BE2C (cell line): ENCODE measurements at regions not wholly inside any gene's neighbourhood (a gene's known extent, or its start where the extent isn't known, plus 50 kb on each side); places are given as distances from the start of the nearest gene placed in this dataset.

Experiments used
- DNase-seq: peaks from one replicate; pipeline ENCODE4 v3.0.0-alpha.2; 2020
- H3K27me3 ChIP-seq: fragments of 250-450 bp; sonication (Bioruptor Pico); 2 replicates; pipeline ENCODE4 v1.5.1; 2020; ENCODE audit warnings: mild to moderate bottlenecking
- H3K36me3 ChIP-seq: fragments of 250-450 bp; sonication (Bioruptor Pico); 2 replicates; pipeline ENCODE4 v1.5.1; 2020; ENCODE audit warnings: mild to moderate bottlenecking
- H3K4me1 ChIP-seq: fragments of 250-450 bp; sonication (Bioruptor Pico); 2 replicates; pipeline ENCODE4 v1.5.1; 2020
- H3K4me3 ChIP-seq: 2 replicates; pipeline ENCODE4 v1.5.1; 2011; ENCODE audit warnings: low read depth, low read length
- H3K9me3 ChIP-seq: fragments of 250-450 bp; sonication (Bioruptor Pico); 2 replicates; pipeline ENCODE4 v1.5.1; 2020
- TF ChIP-seq, protein P1 (sequence below): IDR thresholded peaks from 2 replicates; pipeline ENCODE4 v1.5.1; 2012; ENCODE audit warnings: mild to moderate bottlenecking, low read depth, low read length

DNA sequence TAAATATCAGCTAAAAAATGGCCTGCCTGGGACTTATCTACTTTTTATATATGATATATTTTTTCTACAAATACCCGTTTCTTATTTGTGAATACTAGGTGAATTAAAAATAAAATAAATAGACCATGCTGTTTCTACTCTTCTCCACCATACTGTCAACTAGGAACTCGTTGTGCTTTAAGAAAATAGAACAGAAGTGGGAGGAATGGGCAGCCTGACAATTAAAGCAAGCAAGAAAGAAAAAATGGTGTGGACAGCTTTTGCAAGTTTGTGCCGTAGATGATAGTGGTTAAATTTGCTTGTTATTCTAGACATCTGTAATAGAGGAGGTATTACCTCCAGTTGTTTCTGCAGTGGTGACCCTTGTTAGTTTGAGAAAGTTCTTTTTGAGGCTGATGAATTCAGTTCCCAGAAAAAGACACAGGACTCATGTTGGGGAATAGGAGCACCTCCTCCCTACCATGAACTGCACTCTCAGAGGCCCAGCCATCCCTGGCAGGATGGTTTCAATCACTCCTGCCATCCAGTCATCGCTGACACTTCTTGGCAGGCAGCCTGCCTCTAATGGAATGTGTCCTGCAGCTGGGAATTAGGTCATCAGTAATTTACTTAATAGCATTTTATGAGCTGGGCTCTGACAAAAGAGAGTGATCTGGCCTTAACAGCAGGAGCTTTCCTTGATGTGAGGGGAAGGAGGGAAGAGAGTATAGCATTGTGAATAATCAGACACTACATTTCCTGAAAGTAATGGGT, 105.0 kb upstream of the GAP43 start:
- Histone ChIP-seq H3K36me3 (no peaks in the 10 kb centered on the region), H3K4me3 (no peak overlapping the region), H3K9me3 (no peaks in the 10 kb centered on the region), H3K4me1 (peaks cover 27% of the 10 kb centered on the region), H3K27me3 (no peaks in the 10 kb centered on the region)
- DNase-seq = peak; percentile 92
- TF ChIP-seq, protein P1, sequence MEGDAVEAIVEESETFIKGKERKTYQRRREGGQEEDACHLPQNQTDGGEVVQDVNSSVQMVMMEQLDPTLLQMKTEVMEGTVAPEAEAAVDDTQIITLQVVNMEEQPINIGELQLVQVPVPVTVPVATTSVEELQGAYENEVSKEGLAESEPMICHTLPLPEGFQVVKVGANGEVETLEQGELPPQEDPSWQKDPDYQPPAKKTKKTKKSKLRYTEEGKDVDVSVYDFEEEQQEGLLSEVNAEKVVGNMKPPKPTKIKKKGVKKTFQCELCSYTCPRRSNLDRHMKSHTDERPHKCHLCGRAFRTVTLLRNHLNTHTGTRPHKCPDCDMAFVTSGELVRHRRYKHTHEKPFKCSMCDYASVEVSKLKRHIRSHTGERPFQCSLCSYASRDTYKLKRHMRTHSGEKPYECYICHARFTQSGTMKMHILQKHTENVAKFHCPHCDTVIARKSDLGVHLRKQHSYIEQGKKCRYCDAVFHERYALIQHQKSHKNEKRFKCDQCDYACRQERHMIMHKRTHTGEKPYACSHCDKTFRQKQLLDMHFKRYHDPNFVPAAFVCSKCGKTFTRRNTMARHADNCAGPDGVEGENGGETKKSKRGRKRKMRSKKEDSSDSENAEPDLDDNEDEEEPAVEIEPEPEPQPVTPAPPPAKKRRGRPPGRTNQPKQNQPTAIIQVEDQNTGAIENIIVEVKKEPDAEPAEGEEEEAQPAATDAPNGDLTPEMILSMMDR = no peak

GRCh38 chr3:115520241-115520640, 103.1 kb upstream of the GAP43 start:
- TF ChIP-seq, protein P1 = no peak
- peaks cover 26% of the 10 kb centered on the region for H3K4me1 ChIP-seq
- H3K36me3 ChIP-seq = no peaks in the 10 kb centered on the region
- H3K9me3 ChIP-seq = no peaks in the 10 kb centered on the region
- H3K27me3 ChIP-seq = no peaks in the 10 kb centered on the region
- no peak overlapping the region for H3K4me3 ChIP-seq
- no peak for DNase-seq

DNA sequence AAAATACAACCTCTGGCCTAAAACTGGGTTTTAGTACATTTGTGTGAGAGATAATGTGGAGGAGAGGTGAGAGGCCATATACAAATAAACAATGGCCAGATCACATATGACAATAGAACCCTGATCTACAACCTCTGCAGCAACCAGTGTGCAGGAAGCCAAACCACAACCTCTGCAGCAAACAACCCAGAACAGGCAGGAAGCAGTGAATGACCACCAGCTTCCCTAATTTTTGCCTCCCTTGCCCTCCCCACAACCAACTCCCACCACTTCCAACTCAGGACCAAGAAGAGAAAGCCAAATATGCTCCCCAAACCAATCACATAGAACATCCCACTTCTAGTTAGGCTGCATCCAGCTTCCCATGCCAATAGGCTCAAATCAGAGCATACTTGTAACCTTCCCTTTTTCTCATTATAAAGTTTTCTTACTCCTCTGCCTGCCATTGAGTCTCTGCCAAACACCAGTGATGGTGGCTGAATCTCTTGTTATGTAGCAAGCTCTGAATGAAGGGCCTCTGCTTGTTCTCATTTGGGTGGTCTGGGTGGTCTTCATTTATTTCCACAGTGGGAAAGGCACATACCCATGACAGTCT, 102.6 kb upstream of the GAP43 start:
- DNase-seq = no peak
- H3K36me3 ChIP-seq = no peaks in the 10 kb centered on the region
- TF ChIP-seq, protein P1 = no peak
- no peaks in the 10 kb centered on the region for H3K27me3 ChIP-seq
- H3K4me1 ChIP-seq = peaks cover 26% of the 10 kb centered on the region
- H3K4me3 ChIP-seq = no peak overlapping the region
- H3K9me3 ChIP-seq = no peaks in the 10 kb centered on the region

DNA sequence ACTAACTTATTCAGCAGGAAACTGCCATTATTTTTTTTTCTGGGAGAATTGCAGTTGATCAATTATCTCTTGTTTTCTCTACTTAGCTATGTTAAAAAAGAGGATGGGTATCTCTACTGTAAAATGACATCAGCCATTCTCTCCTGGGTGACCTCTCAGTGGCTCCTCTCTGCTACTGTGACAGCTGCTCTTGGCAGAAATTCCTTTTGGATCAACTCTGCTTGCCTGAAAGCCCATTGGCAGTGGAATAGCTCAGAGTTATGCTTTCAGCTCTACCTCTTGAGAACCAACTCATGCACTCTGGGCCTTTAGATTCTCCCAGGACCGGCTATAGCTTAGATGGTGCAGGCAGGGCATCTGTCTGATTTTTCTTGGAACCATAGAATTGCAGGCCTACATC, 99.9 kb upstream of the GAP43 start:
- no peak overlapping the region for H3K4me3 ChIP-seq
- H3K36me3 ChIP-seq = no peaks in the 10 kb centered on the region
- no peak for DNase-seq
- TF ChIP-seq, protein P1 = no peak
- H3K9me3 ChIP-seq = no peaks in the 10 kb centered on the region
- H3K27me3 ChIP-seq = no peaks in the 10 kb centered on the region
- peaks cover 13% of the 10 kb centered on the region for H3K4me1 ChIP-seq

GRCh38 chr3:115524549-115524948, 98.8 kb upstream of the GAP43 start:
- H3K9me3 ChIP-seq = no peaks in the 10 kb centered on the region
- TF ChIP-seq, protein P1 = no peak
- peaks cover 6% of the 10 kb centered on the region; the same call in 1 of the 2 replicates for H3K4me1 ChIP-seq
- no peak overlapping the region for H3K4me3 ChIP-seq
- H3K27me3 ChIP-seq = no peaks in the 10 kb centered on the region
- no peaks in the 10 kb centered on the region for H3K36me3 ChIP-seq
- DNase-seq = no peak

DNA sequence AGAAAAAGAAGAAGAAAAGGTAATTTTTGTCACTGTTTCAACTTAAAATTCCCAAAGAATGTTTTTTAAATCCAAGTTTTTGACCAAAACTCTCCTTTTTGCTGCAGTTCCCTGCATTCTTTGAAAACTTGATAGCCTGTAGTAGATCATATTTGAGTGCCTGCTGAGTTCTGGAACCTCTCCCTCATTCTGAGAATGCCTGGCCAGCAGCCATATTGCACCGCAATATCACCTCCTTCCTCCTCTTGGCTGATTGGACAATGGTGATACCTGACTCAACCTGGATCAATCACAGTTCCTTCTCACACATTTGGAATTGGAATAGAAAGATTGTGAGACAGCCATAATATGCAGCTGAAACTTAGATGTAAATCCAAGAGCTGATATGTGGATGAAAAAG, 97.6 kb upstream of the GAP43 start:
- TF ChIP-seq, protein P1 = no peak
- no peak for DNase-seq
- H3K9me3 ChIP-seq = no peaks in the 10 kb centered on the region
- H3K4me1 ChIP-seq = peaks cover 11% of the 10 kb centered on the region; the same call in 1 of the 2 replicates
- no peaks in the 10 kb centered on the region for H3K36me3 ChIP-seq
- H3K27me3 ChIP-seq = no peaks in the 10 kb centered on the region
- no peak overlapping the region for H3K4me3 ChIP-seq
